ENCODE measurements at regions not wholly inside any gene's neighbourhood (a gene's known extent, or its start where the extent isn't known, plus 50 kb on each side); places are given as distances from the start of the nearest gene placed in this dataset.

- no peak for DNase-seq (ENCODE audit: low read depth)
- H3K4me3 ChIP-seq (ENCODE audit: low read depth, low read length): no peak overlapping the region
- no peak for TF ChIP-seq CTCF (conservative IDR thresholded peaks at IDR 0.05; ENCODE audit: low read depth, low read length)
These were observed 121.4 kb upstream of the MAFB start for GRCh38 chr20:40810332-40811000.

GRCh38 chr20:40811004-40811403 is 122.0 kb upstream of the MAFB start:
- no peak for DNase-seq (ENCODE audit: low read depth)
- no peak overlapping the region for H3K4me3 ChIP-seq (ENCODE audit: low read depth, low read length)
- no peak for TF ChIP-seq CTCF (conservative IDR thresholded peaks at IDR 0.05; ENCODE audit: low read depth, low read length)

- no peak overlapping the region for H3K4me3 ChIP-seq (ENCODE audit: low read depth, low read length)
- DNase-seq (ENCODE audit: low read depth): no peak
- TF ChIP-seq CTCF (conservative IDR thresholded peaks at IDR 0.05; ENCODE audit: low read depth, low read length): no peak
These were observed 122.8 kb upstream of the MAFB start for GRCh38 chr20:40811660-40812414.

GRCh38 chr20:40812415-40812925 is 123.4 kb upstream of the MAFB start:
- no peak for TF ChIP-seq CTCF (conservative IDR thresholded peaks at IDR 0.05; ENCODE audit: low read depth, low read length)

GRCh38 chr20:40813029-40813431 is 124.0 kb upstream of the MAFB start:
- TF ChIP-seq CTCF (conservative IDR thresholded peaks at IDR 0.05; ENCODE audit: low read depth, low read length): no peak
- no peak overlapping the region for H3K4me3 ChIP-seq (ENCODE audit: low read depth, low read length)
- DNase-seq (ENCODE audit: low read depth): no peak

More at GRCh38 chr20:40812415-40812925, 123.4 kb upstream of the MAFB start:
- H3K4me3 ChIP-seq (ENCODE audit: low read depth, low read length): no peak overlapping the region
- DNase-seq (ENCODE audit: low read depth): no peak

- H3K4me3 ChIP-seq (ENCODE audit: low read depth, low read length): no peak overlapping the region
- TF ChIP-seq CTCF (conservative IDR thresholded peaks at IDR 0.05; ENCODE audit: low read depth, low read length): no peak
- DNase-seq (ENCODE audit: low read depth): no peak
These were observed 124.9 kb upstream of the MAFB start for GRCh38 chr20:40813708-40814630.

Measured in epithelial cell of proximal tubule (primary cell).